Dedifferentiated amniotic fluid mesenchymal stem cell (primary cell): ENCODE measurements at regions not wholly inside any gene's neighbourhood (a gene's known extent, or its start where the extent isn't known, plus 50 kb on each side); places are given as distances from the start of the nearest gene placed in this dataset.
"Not testable (repeated sequence)": the region's sequence is repeated elsewhere in the genome, so short reads cannot be mapped to it uniquely, and the experiment has no call there.

ENCODE experiments used
- DNase-seq: peaks from one replicate; pipeline ENCODE4 v3.0.0-alpha.2; 2016; ENCODE audit errors: extremely low spot score

GRCh38 chr11:67805253-67806126 is 131.1 kb upstream of the ALDH3B2 start:
- DNase-seq: peak; percentile 89

GRCh38 chr11:67804435-67805252 is 130.2 kb upstream of the ALDH3B2 start:
- peak; percentile 16 for DNase-seq

- not testable (repeated sequence) for DNase-seq
These were observed 129.1 kb upstream of the ALDH3B2 start for GRCh38 chr11:67803519-67803918.

GRCh38 chr11:67803055-67803454 is 128.6 kb upstream of the ALDH3B2 start:
- DNase-seq: not testable (repeated sequence)

GRCh38 chr11:67802623-67803022 is 128.2 kb upstream of the ALDH3B2 start:
- DNase-seq: not testable (repeated sequence)

GRCh38 chr11:67801397-67801796 is 127.0 kb upstream of the ALDH3B2 start:
- not testable (repeated sequence) for DNase-seq

GRCh38 chr11:67800591-67800990 is 126.2 kb upstream of the ALDH3B2 start:
- not testable (repeated sequence) for DNase-seq

- DNase-seq: not testable (repeated sequence)
These were observed 125.4 kb upstream of the ALDH3B2 start for GRCh38 chr11:67799808-67800207.

GRCh38 chr11:67797726-67798521 is 123.5 kb upstream of the ALDH3B2 start:
- not testable (repeated sequence) for DNase-seq

GRCh38 chr11:67795746-67796145 is 121.3 kb upstream of the ALDH3B2 start:
- no peak for DNase-seq

GRCh38 chr11:67793750-67794149 is 119.3 kb upstream of the ALDH3B2 start:
- DNase-seq: not testable (repeated sequence)

GRCh38 chr11:67792273-67792990 is 118.0 kb upstream of the ALDH3B2 start:
- not testable (repeated sequence) for DNase-seq

GRCh38 chr11:67791598-67792170 is 117.3 kb upstream of the ALDH3B2 start:
- not testable (repeated sequence) for DNase-seq

- DNase-seq: not testable (repeated sequence)
These were observed 113.9 kb upstream of the ALDH3B2 start for GRCh38 chr11:67788341-67788695.

GRCh38 chr11:67787681-67788340 is 113.4 kb upstream of the ALDH3B2 start:
- DNase-seq: not testable (repeated sequence)

GRCh38 chr11:67781967-67782366 is 107.5 kb upstream of the ALDH3B2 start:
- not testable (repeated sequence) for DNase-seq

- DNase-seq: not testable (repeated sequence)
These were observed 107.1 kb upstream of the ALDH3B2 start for GRCh38 chr11:67781506-67781905.

GRCh38 chr11:67780056-67780455 is 105.6 kb upstream of the ALDH3B2 start:
- no peak for DNase-seq

- not testable (repeated sequence) for DNase-seq
These were observed 104.9 kb upstream of the ALDH3B2 start for GRCh38 chr11:67779189-67779875.
